SK-N-DZ (cell line): ENCODE measurements at regions not wholly inside any gene's neighbourhood (a gene's known extent, or its start where the extent isn't known, plus 50 kb on each side); places are given as distances from the start of the nearest gene placed in this dataset.
"Not testable (repeated sequence)": the region's sequence is repeated elsewhere in the genome, so short reads cannot be mapped to it uniquely, and the experiment has no call there.

Experiments used
- DNase-seq: peaks from one replicate; pipeline ENCODE4 v3.0.0-alpha.2; 2015; ENCODE audit warnings: low spot score

- DNase-seq = no peak
Observed at GRCh38 chr14:30362369-30363218, 196.4 kb upstream of the G2E3 start.

- not testable (repeated sequence) for DNase-seq
Observed at GRCh38 chr14:30363219-30363880, 195.6 kb upstream of the G2E3 start.

DNA sequence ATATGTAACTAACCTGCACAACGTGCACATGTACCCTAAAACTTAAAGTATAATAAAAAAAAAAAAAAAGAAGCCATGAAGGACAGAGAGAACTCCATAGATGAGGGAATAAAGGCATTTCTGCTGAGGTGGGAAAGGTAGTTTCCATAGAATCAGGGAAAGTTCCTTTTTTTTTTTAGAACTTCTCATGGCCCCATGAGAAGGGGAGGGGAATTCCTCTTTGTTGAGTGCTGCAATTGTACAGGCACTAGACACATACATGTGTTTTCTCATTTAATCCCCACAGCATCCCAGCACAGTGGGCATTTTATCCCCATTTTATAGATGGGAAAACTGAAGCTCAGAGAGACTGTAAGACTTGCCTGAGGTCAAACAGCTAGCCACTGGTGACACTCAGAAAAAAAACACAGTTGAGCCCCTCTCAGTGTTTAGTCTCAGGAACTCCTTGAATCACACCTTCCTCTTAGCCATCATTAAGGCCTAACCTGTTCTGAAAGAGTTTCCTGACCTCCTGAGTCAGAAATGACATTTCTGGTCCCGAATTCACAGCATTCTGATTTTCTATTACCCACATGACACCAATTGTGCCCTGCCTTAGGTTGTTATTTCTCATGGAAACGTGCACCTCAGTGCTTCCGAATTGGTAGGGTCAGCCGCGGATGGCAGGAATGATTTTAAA is 189.3 kb upstream of the G2E3 start:
- no peak for DNase-seq

DNA sequence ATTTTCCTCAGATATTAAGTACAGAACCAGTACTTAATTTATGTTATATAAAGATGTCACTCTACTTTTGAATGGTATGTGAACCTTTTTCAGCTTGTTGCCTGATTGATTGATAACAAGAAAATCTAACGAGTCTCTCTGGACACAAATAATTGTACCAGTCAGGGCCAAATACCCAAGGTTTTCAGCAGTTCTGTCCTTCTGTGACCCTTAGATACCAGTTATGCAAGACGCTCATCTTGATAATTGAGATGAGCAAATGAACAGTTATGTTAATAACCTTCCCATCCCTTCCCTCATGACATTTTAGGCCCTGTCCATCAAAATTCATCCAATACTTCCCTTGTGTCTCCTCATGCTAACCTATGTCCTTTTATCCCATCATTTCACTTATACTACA is 185.9 kb upstream of the G2E3 start:
- DNase-seq = no peak

DNA sequence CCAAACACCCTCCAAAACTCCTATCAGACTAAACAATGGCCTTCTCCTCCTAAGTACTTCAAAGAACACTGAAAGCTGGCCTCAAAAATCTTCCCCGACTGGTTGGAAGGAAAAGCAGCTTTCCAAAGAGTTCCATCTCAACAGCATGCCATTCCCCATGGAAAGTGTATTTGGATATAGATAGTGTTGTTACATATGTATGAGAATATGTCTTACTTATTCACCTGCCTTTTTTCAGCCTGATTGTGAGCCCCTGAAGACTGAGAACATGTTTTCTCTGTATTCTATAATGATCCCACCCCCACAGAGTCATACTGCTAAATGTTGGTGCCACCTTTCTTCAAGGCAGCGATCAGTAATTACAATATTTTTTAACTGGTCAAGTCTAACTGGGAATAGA is 185.4 kb upstream of the G2E3 start:
- no peak for DNase-seq

GRCh38 chr14:30375296-30375892 is 183.6 kb upstream of the G2E3 start:
- DNase-seq = peak; percentile 64

GRCh38 chr14:30381861-30382480 is 177.0 kb upstream of the G2E3 start:
- DNase-seq = peak; percentile 74

- no peak for DNase-seq
Observed at GRCh38 chr14:30385925-30386324, 173.0 kb upstream of the G2E3 start.

DNA sequence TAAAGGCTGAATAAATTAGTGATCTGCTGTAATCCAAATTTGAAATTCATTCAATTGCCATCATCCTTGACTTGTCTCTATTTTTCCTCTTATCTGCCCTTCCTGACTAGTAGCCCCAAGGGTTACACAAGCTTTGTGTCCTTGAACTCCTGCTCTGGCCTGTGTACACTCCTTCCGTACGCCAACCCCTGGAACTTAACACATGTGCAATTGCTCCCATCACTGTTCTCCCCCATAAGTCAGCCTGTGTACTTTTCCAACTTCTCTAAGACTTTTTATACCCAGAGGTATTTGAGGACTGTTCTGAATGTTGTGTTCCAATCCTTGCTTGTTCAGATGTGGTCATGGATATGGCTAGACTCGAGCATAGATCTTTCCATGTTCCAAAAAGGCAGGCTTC is 171.1 kb upstream of the G2E3 start:
- DNase-seq = no peak

GRCh38 chr14:30389134-30389876 is 169.7 kb upstream of the G2E3 start:
- no peak for DNase-seq

DNA sequence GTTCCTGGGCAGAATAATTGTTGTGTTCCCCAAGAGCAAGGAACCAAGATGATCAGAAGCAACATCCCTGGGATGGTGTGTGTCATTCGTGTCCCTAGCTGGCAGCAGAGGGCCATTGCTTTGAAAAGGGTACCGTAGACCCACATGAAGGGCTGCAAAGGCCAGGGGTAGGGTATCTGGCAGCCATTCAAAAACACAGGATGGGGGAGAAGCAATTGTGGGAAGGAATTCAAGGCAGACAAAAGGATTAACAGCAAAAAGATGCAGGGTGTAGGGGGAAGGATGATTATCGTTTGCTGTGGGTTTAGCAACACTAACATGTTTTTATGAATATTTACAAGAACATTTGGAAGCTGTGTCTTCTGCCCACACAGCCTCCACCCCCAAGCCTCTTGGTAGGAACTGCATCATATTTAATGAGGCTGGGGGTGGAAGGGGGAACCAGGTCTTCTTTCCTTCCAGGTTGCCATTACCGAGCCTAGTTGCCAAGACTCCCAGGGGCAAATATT is 169.0 kb upstream of the G2E3 start:
- no peak for DNase-seq

- no peak for DNase-seq
Observed at GRCh38 chr14:30395065-30395464, 163.9 kb upstream of the G2E3 start.

DNA sequence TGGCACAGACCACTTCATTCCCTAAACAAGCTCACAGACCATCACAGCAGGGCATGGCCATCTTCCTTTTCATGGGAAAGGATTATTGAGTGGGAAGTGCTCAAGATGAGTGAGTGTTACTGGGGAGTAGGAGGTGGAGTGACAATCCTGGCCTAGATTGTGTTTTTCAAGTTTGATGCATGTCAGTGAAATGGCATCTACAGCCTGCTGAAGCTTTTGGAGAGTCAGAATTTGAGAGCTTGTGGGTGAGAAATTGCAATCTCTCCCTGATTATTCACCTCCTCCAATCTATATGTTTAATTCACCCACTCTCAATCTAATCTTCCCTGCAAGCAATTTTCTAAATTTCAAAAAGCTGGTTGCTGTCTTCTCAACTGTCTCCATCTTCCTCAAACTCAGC is 156.1 kb upstream of the G2E3 start:
- DNase-seq = no peak

DNA sequence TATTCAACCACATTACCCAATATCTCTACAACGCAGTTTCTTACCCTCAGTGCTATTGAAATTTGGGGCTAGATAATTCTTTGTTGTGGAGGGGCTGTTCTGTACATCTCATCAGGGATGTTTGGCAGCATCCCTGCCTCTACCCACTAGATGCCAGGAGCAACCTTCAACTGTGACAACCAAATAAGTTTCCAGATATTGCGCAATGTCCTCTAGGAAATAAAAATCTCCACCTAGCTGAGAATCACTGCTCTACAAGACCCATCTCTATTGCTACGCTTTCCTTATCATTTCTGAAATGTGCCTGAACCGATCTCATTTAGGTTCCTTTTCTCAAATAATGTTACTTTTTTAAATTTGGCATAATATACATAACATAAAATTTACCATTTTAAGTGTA is 155.2 kb upstream of the G2E3 start:
- no peak for DNase-seq

GRCh38 chr14:30409508-30410015 is 149.4 kb upstream of the G2E3 start:
- not testable (repeated sequence) for DNase-seq

- no peak for DNase-seq
Observed at GRCh38 chr14:30410986-30411385, 148.0 kb upstream of the G2E3 start.

DNA sequence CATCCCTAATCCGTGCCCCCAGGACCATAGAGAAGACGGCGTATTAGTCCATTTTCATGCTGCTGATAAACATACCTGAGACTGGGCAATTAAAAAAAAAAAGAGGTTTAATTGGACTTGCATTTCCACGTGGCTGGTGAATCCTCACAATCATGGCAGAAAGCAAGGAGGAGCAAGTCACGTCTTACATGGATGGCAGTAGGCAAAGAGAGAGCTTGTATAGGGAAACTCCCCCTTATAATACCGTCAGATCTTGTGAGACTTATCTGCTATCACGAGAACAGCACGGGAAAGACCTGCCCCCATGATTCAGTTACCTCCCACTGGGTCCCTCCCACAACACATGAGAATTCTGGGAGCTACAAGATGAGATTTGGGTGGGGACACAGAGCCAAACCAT is 145.8 kb upstream of the G2E3 start:
- not testable (repeated sequence) for DNase-seq

DNA sequence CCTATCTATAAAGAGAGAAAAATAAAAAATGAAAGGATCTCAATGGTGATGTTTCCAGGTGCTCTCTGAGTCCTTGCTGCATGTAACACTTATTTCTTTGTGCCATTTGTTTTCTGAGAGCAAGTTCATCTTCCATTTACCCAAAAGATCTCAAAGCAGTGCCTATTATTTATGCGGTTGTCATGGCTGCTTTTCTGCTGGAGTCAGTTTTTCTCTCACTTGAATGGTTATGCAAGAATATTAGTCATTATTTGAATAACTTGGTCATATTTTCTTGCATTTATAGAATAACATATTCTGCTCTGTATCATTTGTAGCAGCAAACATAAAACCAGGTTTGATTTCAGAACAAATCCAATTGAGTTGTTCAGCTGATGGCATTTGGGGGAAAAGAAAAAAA is 141.8 kb upstream of the G2E3 start:
- no peak for DNase-seq

- DNase-seq = no peak
Observed at GRCh38 chr14:30417999-30418398, 141.0 kb upstream of the G2E3 start.

- DNase-seq = no peak
Observed at GRCh38 chr14:30419037-30419436, 139.9 kb upstream of the G2E3 start.

- no peak for DNase-seq
Observed at GRCh38 chr14:30420515-30420914, 138.4 kb upstream of the G2E3 start.
